GM23248 (cell line): ENCODE measurements at regions not wholly inside any gene's neighbourhood (a gene's known extent, or its start where the extent isn't known, plus 50 kb on each side); places are given as distances from the start of the nearest gene placed in this dataset.

Experiments
- EZH2 ChIP-seq: fragments of 200-600 bp; sonication (generic); IDR thresholded peaks from 2 replicates; pipeline ENCODE4 v1.6.1; 2018; ENCODE audit warnings: antibody characterized with exemption, mild to moderate bottlenecking; ENCODE audit not compliant: insufficient read depth, poor library complexity, severe bottlenecking
- EZH2phosphoT487 ChIP-seq: fragments of 200-600 bp; sonication (generic); IDR thresholded peaks from 2 replicates; pipeline ENCODE4 v1.6.1; 2018; ENCODE audit warnings: antibody characterized with exemption, moderate library complexity, mild to moderate bottlenecking, low read depth; ENCODE audit not compliant: insufficient read depth

DNA sequence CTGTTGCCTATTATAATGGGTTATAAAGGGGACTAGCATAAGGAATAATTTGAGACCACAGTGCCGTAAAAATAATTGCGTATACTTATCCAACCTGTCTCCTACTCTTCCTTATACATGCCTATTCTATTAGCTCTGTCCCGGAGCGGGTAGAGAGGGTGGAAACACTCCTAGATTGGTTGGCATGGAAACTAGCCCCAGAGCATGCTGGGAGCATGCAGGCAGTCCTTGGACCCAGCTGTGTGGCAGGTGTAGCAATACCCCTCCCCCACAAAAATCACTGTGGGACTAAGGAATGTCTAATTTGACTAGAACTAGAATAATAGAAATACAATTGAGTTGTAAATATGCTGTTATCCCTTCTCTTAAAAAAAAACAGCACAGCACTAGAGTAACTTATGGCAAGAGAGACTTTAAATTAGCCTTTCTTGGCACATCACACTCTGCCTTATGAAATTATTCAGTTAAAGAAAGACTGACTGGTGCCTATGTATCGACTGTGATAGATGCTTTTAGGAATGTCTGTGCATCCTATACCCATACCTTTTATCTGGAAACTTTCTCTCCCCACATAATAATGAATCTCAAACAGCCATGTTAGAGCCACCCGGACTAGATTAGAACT lies 244.0 kb upstream of the DAAM1 start:
- no peak for TF ChIP-seq EZH2phosphoT487
- no peak for TF ChIP-seq EZH2
